ENCODE measurements at regions not wholly inside any gene's neighbourhood (a gene's known extent, or its start where the extent isn't known, plus 50 kb on each side); places are given as distances from the start of the nearest gene placed in this dataset.

GRCh38 chr6:147639279-147639678, 130.8 kb downstream of the SAMD5 start:
- TF ChIP-seq, protein P1, sequence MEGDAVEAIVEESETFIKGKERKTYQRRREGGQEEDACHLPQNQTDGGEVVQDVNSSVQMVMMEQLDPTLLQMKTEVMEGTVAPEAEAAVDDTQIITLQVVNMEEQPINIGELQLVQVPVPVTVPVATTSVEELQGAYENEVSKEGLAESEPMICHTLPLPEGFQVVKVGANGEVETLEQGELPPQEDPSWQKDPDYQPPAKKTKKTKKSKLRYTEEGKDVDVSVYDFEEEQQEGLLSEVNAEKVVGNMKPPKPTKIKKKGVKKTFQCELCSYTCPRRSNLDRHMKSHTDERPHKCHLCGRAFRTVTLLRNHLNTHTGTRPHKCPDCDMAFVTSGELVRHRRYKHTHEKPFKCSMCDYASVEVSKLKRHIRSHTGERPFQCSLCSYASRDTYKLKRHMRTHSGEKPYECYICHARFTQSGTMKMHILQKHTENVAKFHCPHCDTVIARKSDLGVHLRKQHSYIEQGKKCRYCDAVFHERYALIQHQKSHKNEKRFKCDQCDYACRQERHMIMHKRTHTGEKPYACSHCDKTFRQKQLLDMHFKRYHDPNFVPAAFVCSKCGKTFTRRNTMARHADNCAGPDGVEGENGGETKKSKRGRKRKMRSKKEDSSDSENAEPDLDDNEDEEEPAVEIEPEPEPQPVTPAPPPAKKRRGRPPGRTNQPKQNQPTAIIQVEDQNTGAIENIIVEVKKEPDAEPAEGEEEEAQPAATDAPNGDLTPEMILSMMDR (IDR thresholded peaks at IDR 0.05; ENCODE audit: borderline replicate concordance, extremely low read depth, low read length, poor library complexity, severe bottlenecking), result no peak
- TF ChIP-seq EZH2 (IDR thresholded peaks at IDR 0.05; ENCODE audit: borderline replicate concordance, low read depth, low read length, severe bottlenecking), result no peak
- no peaks in the 10 kb centered on the region for H3K79me2 ChIP-seq (ENCODE audit: insufficient read depth, low read length)
- no peaks in the 10 kb centered on the region for H3K36me3 ChIP-seq (ENCODE audit: insufficient read depth, low read length)
- H3K27ac ChIP-seq (ENCODE audit: low read length), result no peak overlapping the region
- no peaks in the 10 kb centered on the region for H3K4me1 ChIP-seq (ENCODE audit: insufficient read depth, low read length)
- no peak overlapping the region for H3K4me3 ChIP-seq (ENCODE audit: low read depth in 1 of 2, low read length in 2 of 2)
- H3K9ac ChIP-seq (ENCODE audit: low read depth, low read length), result no peak overlapping the region
- H3K27me3 ChIP-seq (ENCODE audit: insufficient read depth, low read length, poor library complexity), result no peaks in the 10 kb centered on the region
- H3K4me2 ChIP-seq (ENCODE audit: insufficient read depth, low read length), result no peak overlapping the region
- no peak overlapping the region for H2AFZ ChIP-seq (ENCODE audit: low read depth, low read length)
- H3K9me3 ChIP-seq (ENCODE audit: insufficient read depth, low read length, severe bottlenecking), result no peaks in the 10 kb centered on the region
- H4K20me1 ChIP-seq (ENCODE audit: insufficient read depth, low read length), result no peaks in the 10 kb centered on the region
- DNase-seq, result no peak
- ATAC-seq (ENCODE audit: insufficient read depth, low read depth), result no peak

GRCh38 chr6:147640606-147641005, 132.1 kb downstream of the SAMD5 start:
- H3K9ac ChIP-seq (ENCODE audit: low read depth, low read length), result no peak overlapping the region
- DNase-seq, result no peak

GRCh38 chr6:147641511-147641910, 133.0 kb downstream of the SAMD5 start:
- no peak for ATAC-seq (ENCODE audit: insufficient read depth, low read depth)
- TF ChIP-seq, protein P1 (IDR thresholded peaks at IDR 0.05; ENCODE audit: borderline replicate concordance, extremely low read depth, low read length, poor library complexity, severe bottlenecking), result no peak
- no peak for TF ChIP-seq EZH2 (IDR thresholded peaks at IDR 0.05; ENCODE audit: borderline replicate concordance, low read depth, low read length, severe bottlenecking)
- no peaks in the 10 kb centered on the region for H4K20me1 ChIP-seq (ENCODE audit: insufficient read depth, low read length)
- H3K27me3 ChIP-seq (ENCODE audit: insufficient read depth, low read length, poor library complexity), result no peaks in the 10 kb centered on the region
- no peaks in the 10 kb centered on the region for H3K9me3 ChIP-seq (ENCODE audit: insufficient read depth, low read length, severe bottlenecking)
- no peak overlapping the region for H3K4me2 ChIP-seq (ENCODE audit: insufficient read depth, low read length)
- no peak overlapping the region for H3K9ac ChIP-seq (ENCODE audit: low read depth, low read length)
- no peaks in the 10 kb centered on the region for H3K4me1 ChIP-seq (ENCODE audit: insufficient read depth, low read length)
- H3K27ac ChIP-seq (ENCODE audit: low read length), result no peak overlapping the region
- DNase-seq, result no peak
- no peaks in the 10 kb centered on the region for H3K79me2 ChIP-seq (ENCODE audit: insufficient read depth, low read length)
- no peaks in the 10 kb centered on the region for H3K36me3 ChIP-seq (ENCODE audit: insufficient read depth, low read length)
- H3K4me3 ChIP-seq (ENCODE audit: low read depth in 1 of 2, low read length in 2 of 2), result no peak overlapping the region
- no peak overlapping the region for H2AFZ ChIP-seq (ENCODE audit: low read depth, low read length)

More at GRCh38 chr6:147640606-147641005, 132.1 kb downstream of the SAMD5 start:
- no peaks in the 10 kb centered on the region for H3K9me3 ChIP-seq (ENCODE audit: insufficient read depth, low read length, severe bottlenecking)
- H2AFZ ChIP-seq (ENCODE audit: low read depth, low read length), result no peak overlapping the region
- H4K20me1 ChIP-seq (ENCODE audit: insufficient read depth, low read length), result no peaks in the 10 kb centered on the region
- no peak for TF ChIP-seq EZH2 (IDR thresholded peaks at IDR 0.05; ENCODE audit: borderline replicate concordance, low read depth, low read length, severe bottlenecking)
- TF ChIP-seq, protein P1 (IDR thresholded peaks at IDR 0.05; ENCODE audit: borderline replicate concordance, extremely low read depth, low read length, poor library complexity, severe bottlenecking), result no peak
- H3K79me2 ChIP-seq (ENCODE audit: insufficient read depth, low read length), result no peaks in the 10 kb centered on the region
- no peaks in the 10 kb centered on the region for H3K36me3 ChIP-seq (ENCODE audit: insufficient read depth, low read length)
- no peaks in the 10 kb centered on the region for H3K4me1 ChIP-seq (ENCODE audit: insufficient read depth, low read length)
- H3K27me3 ChIP-seq (ENCODE audit: insufficient read depth, low read length, poor library complexity), result no peaks in the 10 kb centered on the region
- no peak for ATAC-seq (ENCODE audit: insufficient read depth, low read depth)
- no peak overlapping the region for H3K27ac ChIP-seq (ENCODE audit: low read length)
- no peak overlapping the region for H3K4me2 ChIP-seq (ENCODE audit: insufficient read depth, low read length)
- H3K4me3 ChIP-seq (ENCODE audit: low read depth in 1 of 2, low read length in 2 of 2), result no peak overlapping the region

- Histone ChIP-seq H3K4me3 (ENCODE audit: low read depth in 1 of 2, low read length in 2 of 2) (no peak overlapping the region), H2AFZ (ENCODE audit: low read depth, low read length) (no peak overlapping the region), H3K27me3 (ENCODE audit: insufficient read depth, low read length, poor library complexity) (no peaks in the 10 kb centered on the region), H3K4me2 (ENCODE audit: insufficient read depth, low read length) (no peak overlapping the region), H3K36me3 (ENCODE audit: insufficient read depth, low read length) (no peaks in the 10 kb centered on the region), H4K20me1 (ENCODE audit: insufficient read depth, low read length) (no peaks in the 10 kb centered on the region), H3K79me2 (ENCODE audit: insufficient read depth, low read length) (no peaks in the 10 kb centered on the region), H3K27ac (ENCODE audit: low read length) (no peak overlapping the region), H3K9me3 (ENCODE audit: insufficient read depth, low read length, severe bottlenecking) (no peaks in the 10 kb centered on the region), H3K9ac (ENCODE audit: low read depth, low read length) (no peak overlapping the region), H3K4me1 (ENCODE audit: insufficient read depth, low read length) (no peaks in the 10 kb centered on the region)
- DNase-seq (no peak), ATAC-seq (ENCODE audit: insufficient read depth, low read depth) (no peak)
- no peak for TF ChIP-seq EZH2 (IDR thresholded peaks at IDR 0.05; ENCODE audit: borderline replicate concordance, low read depth, low read length, severe bottlenecking)
- TF ChIP-seq, protein P1 (IDR thresholded peaks at IDR 0.05; ENCODE audit: borderline replicate concordance, extremely low read depth, low read length, poor library complexity, severe bottlenecking), result no peak
Observed at GRCh38 chr6:147642458-147642857, 134.0 kb downstream of the SAMD5 start.
